Activated T-cell treated with anti-CD3 and anti-CD28 coated beads, Interleukin-2, amount 50 U/mL, for 4 hours (primary cell): ENCODE measurements at regions not wholly inside any gene's neighbourhood (a gene's known extent, or its start where the extent isn't known, plus 50 kb on each side); places are given as distances from the start of the nearest gene placed in this dataset.

Experiments used
- ATAC-seq, 2 donors: fragments of 200-7000 bp; cut with Tn5 transposase; one replicate each; pipeline ENCODE4 v1.10.0; 2021
- DNase-seq: peaks from one replicate; pipeline ENCODE4 v3.0.0-alpha.2; 2020
- H3K27me3 Mint-ChIP-seq: one replicate; pipeline ENCODE4 v1.8.0; 2021; ENCODE audit warnings: low read depth, mixed read lengths
- H3K36me3 Mint-ChIP-seq: one replicate; pipeline ENCODE4 v1.8.0; 2022; ENCODE audit warnings: mixed read lengths; ENCODE audit not compliant: insufficient read depth
- H3K4me1 Mint-ChIP-seq: one replicate; pipeline ENCODE4 v1.8.0; 2021; ENCODE audit warnings: low read depth, mixed read lengths
- H3K4me3 Mint-ChIP-seq: one replicate; pipeline ENCODE4 v1.8.0; 2021; ENCODE audit warnings: mild to moderate bottlenecking, moderate library complexity, mixed read lengths
- H3K9me3 Mint-ChIP-seq: one replicate; pipeline ENCODE4 v1.8.0; 2021; ENCODE audit warnings: mixed read lengths

DNA sequence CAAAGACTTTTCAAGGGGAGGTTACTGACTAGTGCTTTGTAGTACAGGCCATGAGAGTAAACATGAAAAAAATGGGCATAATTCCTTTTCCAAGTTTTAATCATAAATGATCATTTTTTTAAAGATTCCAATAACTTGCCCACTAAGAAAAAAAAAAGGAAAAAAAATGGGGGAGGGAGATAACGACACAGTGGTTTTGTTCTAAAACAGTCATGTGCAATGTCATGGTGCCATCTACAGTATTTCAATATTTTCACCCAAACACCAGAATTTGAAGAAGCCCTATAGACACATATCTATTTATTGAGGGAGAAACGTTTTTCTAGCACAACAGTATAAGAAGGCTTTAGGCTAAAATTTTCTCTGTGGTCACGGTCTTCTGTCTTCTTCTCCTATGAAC lies 250.2 kb downstream of the LTN1 start:
- peaks cover 2% of the 10 kb centered on the region for H3K36me3 Mint-ChIP-seq
- H3K4me1 Mint-ChIP-seq: peaks cover 7% of the 10 kb centered on the region
- no peak overlapping the region for H3K4me3 Mint-ChIP-seq
- H3K27me3 Mint-ChIP-seq: no peaks in the 10 kb centered on the region
- no peak for DNase-seq
- H3K9me3 Mint-ChIP-seq: no peaks in the 10 kb centered on the region
- ATAC-seq: no peak

DNA sequence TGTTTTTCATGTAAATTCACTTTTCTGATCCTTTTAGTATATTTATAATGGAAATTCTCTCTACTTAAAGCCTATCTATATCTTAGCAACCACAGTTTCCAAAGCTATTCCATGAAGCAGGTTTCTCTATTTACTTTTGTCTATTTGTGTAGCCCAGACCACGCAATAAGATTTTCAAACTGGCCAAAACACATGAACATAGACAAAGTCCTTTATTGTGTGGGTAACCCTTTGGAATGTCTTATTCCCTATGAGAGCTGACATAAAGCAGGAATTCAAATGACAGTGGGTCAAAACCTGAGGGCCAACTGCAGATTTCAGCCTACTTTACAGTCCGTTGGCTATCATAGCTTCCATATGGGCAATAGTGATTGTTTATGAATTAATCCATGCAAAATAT lies 252.6 kb downstream of the LTN1 start:
- DNase-seq: no peak
- no peak overlapping the region for H3K4me3 Mint-ChIP-seq
- H3K36me3 Mint-ChIP-seq: peaks cover 2% of the 10 kb centered on the region
- H3K9me3 Mint-ChIP-seq: no peaks in the 10 kb centered on the region
- ATAC-seq: no peak
- H3K27me3 Mint-ChIP-seq: no peaks in the 10 kb centered on the region
- peaks cover 7% of the 10 kb centered on the region for H3K4me1 Mint-ChIP-seq

DNA sequence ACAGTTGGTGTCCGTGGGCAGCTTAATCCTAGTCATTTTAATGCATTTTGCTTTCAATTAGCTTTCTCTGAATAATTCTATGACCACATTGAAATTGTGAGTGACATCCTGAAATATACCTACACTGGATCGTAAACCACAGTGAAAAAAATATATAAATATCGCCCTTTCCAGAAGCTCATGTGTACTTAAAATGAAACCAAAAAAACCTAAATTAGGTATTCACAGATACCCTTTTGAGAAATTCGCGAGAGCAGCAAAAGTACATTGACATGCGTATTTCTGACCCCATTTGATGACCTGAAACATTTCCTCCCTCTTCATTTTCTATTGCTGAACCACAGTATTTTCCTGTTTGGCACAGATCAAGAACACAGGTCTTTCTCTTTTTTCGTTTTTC lies 253.8 kb downstream of the LTN1 start:
- H3K36me3 Mint-ChIP-seq: peaks cover 2% of the 10 kb centered on the region
- H3K4me3 Mint-ChIP-seq: peak overlapping the region; percentile 3
- H3K4me1 Mint-ChIP-seq: peaks cover 7% of the 10 kb centered on the region
- ATAC-seq: peak in 1 of 2 donors; percentile 78
- H3K9me3 Mint-ChIP-seq: no peaks in the 10 kb centered on the region
- H3K27me3 Mint-ChIP-seq: no peaks in the 10 kb centered on the region
- DNase-seq: no peak

DNA sequence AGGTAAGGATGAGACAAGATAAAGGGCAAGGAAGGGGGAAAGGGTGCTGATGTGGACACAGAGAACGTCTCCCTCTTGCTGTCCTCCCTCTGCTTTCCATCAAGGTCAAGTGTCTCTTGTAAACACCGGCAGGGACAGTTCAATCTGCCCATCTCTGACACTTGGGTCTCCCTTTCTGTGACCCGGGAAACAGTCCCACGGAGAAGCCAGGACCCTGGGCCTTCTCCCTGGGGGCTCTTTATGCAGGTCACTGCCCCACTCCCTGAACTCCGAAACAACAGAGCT lies 254.3 kb downstream of the LTN1 start:
- no peaks in the 10 kb centered on the region for H3K27me3 Mint-ChIP-seq
- H3K4me3 Mint-ChIP-seq: no peak overlapping the region
- no peak for DNase-seq
- H3K36me3 Mint-ChIP-seq: peaks cover 2% of the 10 kb centered on the region
- peaks cover 7% of the 10 kb centered on the region for H3K4me1 Mint-ChIP-seq
- no peaks in the 10 kb centered on the region for H3K9me3 Mint-ChIP-seq
- no peak for ATAC-seq

DNA sequence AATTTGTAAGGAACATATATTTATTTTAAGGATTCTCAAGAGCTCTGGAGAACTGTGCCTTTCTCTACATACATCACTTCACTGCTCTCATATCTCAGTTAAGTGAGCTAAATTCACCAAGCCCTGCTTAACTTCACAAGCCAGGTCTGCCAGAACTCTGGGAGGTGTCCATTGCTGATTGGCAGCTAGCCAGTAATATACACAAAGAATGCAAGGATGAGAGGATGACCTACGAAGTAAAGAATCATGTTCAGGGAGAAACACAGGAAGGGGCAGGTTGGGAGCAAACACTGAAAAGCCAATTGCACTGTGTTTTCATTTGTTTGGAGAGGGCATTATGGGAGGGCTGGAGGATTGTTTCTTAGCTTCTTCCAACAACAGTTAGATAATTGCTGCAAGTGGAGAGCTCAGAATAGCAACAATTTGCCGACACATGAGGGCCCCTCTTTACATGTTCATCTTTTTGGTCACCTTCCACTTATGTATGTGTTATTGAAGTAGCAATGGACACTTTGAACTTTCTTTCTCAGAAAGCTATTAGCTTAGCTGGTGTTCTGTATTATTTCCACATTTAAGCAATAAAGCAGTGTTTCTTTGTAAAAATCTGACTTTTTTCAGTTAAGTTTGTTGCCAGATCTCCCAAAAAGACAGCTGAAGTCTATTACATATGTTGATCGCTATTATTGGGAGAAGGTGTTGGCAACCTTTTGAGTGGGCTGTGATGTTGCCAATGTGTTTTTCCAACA lies 254.8 kb downstream of the LTN1 start:
- Mint-ChIP-seq H3K4me3 (no peak overlapping the region), H3K36me3 (no peaks in the 10 kb centered on the region), H3K4me1 (peaks cover 7% of the 10 kb centered on the region), H3K9me3 (no peaks in the 10 kb centered on the region), H3K27me3 (no peaks in the 10 kb centered on the region)
- ATAC-seq (no peak), DNase-seq (no peak)

DNA sequence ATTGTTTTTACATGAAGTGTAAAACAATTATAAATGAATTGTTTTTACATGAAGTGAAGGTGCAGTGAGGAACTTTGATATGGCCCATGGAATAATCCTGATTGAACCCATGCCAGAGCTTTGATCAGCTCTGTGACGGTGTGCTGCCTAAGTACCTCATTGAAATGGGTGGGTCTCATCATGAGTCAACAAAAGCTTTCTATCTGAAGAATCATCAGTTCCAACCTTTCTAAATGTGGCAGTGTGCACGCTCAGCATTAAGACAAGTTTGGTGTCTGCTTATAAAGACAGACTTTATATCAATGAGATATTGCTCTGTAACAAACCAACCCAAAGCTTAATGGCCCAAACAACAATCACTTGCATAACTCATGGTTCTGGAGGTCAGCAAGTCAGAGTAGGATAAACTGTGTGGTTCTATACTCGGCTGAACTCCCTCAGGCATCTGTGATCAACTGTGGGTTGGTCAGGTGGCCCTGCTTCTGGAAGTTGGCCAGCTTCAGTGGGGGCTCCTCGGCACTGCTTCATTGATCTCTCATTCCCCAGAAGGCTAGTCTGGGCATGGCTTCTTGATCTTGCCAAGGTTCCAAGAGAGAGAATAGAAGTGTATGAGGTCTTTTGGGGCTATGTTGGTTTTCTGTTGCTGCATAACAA lies 258.0 kb downstream of the LTN1 start:
- Mint-ChIP-seq H3K27me3 (no peaks in the 10 kb centered on the region), H3K4me1 (peaks cover 7% of the 10 kb centered on the region), H3K9me3 (no peaks in the 10 kb centered on the region), H3K36me3 (peaks cover 2% of the 10 kb centered on the region), H3K4me3 (no peak overlapping the region)
- DNase-seq (no peak), ATAC-seq (no peak)

DNA sequence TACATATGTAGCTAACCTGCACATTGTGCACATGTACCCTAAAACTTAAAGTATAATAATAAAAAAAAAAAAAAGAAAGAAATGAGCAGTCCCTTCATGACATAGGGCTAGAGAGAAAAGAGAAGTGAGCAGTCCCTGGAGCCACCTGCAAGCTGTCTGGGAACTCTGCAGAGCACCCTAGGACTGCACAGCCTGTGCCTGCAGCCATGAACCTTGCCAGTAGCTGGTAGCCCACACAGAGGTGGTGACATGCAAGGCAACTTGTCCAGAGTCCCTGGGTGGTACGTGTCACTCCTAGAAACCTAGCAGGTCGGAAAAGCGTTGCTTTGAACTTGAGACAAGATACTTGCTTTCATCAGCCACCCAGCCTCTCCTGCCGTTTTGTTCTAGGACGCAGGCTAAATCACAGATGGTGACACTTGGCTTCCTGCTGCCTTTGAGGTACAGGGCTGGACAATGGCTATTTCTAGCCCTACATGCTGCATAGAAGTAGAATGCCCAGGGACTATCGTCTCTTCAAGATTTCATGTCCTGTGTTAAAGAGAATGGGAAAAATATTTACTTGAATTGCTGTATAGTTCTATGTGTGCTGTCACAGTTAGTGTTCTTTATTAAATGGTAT lies 260.9 kb downstream of the LTN1 start:
- no peaks in the 10 kb centered on the region for H3K9me3 Mint-ChIP-seq
- ATAC-seq (no peak), DNase-seq (no peak)
- no peaks in the 10 kb centered on the region for H3K4me1 Mint-ChIP-seq
- H3K27me3 Mint-ChIP-seq: no peaks in the 10 kb centered on the region
- no peak overlapping the region for H3K4me3 Mint-ChIP-seq
- H3K36me3 Mint-ChIP-seq: peaks cover 2% of the 10 kb centered on the region

DNA sequence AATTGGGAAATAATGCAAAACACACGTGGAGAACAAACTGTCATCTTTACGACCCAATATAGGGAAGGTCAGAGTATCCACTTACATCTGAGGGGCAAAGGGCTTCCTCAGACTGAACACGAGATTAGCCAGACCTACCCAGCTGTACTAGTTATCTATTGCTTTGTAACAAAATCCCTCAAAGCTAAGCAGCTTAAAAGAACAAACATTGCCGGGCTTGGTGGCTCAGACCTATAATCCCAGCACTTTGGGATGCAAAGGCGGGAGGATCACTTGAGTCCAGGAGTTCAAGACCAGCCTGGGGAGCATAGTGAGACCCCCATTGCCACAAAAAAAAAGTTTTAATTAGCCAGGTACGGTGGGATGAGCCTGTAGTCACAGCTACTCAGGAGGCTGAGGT lies 262.8 kb downstream of the LTN1 start:
- ATAC-seq: no peak
- H3K4me3 Mint-ChIP-seq: no peak overlapping the region
- H3K27me3 Mint-ChIP-seq: no peaks in the 10 kb centered on the region
- peaks cover 2% of the 10 kb centered on the region for H3K36me3 Mint-ChIP-seq
- H3K9me3 Mint-ChIP-seq: no peaks in the 10 kb centered on the region
- DNase-seq: no peak
- H3K4me1 Mint-ChIP-seq: no peaks in the 10 kb centered on the region

DNA sequence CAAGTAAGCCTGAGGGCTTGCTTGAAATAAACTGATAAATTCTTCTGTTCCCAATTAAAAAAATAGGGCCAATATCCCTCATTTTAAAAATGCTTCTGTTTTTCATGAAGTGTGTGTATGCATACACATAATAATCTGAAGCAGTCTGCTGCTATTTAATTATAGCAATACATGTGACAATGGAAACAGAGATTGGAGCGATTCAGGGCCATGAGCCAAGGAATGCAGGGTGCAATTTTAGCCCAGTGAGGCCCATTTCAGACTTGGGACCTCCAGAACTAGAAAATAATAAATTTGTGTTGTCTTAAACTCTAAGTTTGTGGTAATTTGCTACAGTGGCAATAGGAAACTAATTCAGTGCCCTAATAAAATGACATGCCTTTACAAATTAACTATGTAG lies 264.9 kb downstream of the LTN1 start:
- Mint-ChIP-seq H3K27me3 (no peaks in the 10 kb centered on the region), H3K4me3 (no peak overlapping the region), H3K9me3 (no peaks in the 10 kb centered on the region), H3K4me1 (no peaks in the 10 kb centered on the region), H3K36me3 (peaks cover 6% of the 10 kb centered on the region)
- DNase-seq (no peak), ATAC-seq (no peak)

DNA sequence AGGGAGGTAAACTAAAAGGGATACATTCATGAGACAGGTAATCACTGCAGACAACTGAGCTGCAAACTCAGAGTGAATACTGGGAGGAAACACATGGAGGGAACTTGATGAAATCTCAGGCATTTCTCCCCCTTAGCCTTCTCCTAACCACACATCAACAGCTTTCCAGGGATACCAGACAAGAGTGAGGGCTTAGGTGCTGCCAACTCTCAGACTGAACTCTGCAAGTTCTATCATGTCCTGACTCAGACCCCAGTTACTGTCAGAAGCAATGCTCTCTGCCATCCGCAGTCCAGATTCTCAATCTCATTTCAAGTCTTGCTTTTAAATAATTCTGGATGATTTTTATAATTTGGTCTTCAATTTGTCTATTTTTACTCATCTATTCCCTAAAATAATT lies 267.3 kb downstream of the LTN1 start:
- H3K27me3 Mint-ChIP-seq: no peaks in the 10 kb centered on the region
- peaks cover 5% of the 10 kb centered on the region for H3K36me3 Mint-ChIP-seq
- no peaks in the 10 kb centered on the region for H3K4me1 Mint-ChIP-seq
- H3K4me3 Mint-ChIP-seq: no peak overlapping the region
- ATAC-seq (no peak), DNase-seq (no peak)
- no peaks in the 10 kb centered on the region for H3K9me3 Mint-ChIP-seq

DNA sequence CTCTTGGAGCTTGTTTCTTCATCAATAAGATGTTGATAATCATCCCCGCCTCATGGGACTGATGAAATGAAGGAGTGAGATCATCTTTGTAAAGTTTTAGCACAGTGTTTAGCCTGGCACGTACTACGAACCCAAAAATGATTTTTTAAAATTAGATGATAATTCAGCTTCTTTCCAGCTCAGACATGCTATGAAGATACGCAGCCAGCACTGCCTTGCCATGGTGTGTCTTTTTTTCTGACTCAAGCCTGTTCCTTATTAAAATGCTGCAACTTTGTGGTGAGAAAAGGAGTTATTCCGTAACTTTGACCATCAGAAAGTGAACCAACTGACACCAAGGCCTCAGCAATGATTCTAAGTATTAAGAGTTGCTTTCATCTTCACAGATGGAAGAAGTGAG lies 269.0 kb downstream of the LTN1 start:
- Mint-ChIP-seq H3K9me3 (no peaks in the 10 kb centered on the region), H3K36me3 (peaks cover 7% of the 10 kb centered on the region), H3K27me3 (no peaks in the 10 kb centered on the region), H3K4me1 (no peaks in the 10 kb centered on the region), H3K4me3 (no peak overlapping the region)
- DNase-seq: no peak
- no peak for ATAC-seq

DNA sequence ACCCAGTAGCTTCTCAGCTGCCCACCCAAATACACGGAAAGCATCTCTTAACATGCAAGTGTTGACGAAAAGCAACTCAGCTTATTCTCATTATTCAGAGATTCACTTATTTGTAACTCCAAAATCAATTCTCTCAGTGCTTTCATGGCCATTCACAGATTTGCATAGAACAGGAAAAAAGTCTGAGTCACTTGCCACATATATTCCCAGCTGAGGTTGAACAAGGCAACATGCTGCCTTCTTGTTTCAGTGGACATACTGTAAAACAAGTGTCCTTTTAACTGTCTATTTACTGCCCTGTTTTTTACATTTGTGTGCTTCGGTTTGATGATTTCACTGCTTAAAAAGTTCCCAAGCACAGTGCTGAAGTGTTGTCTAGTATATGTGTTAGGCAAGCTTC lies 273.0 kb downstream of the LTN1 start:
- H3K9me3 Mint-ChIP-seq: no peaks in the 10 kb centered on the region
- ATAC-seq: no peak
- no peak overlapping the region for H3K4me3 Mint-ChIP-seq
- H3K36me3 Mint-ChIP-seq: peaks cover 10% of the 10 kb centered on the region
- H3K4me1 Mint-ChIP-seq: no peaks in the 10 kb centered on the region
- no peak for DNase-seq
- no peaks in the 10 kb centered on the region for H3K27me3 Mint-ChIP-seq

DNA sequence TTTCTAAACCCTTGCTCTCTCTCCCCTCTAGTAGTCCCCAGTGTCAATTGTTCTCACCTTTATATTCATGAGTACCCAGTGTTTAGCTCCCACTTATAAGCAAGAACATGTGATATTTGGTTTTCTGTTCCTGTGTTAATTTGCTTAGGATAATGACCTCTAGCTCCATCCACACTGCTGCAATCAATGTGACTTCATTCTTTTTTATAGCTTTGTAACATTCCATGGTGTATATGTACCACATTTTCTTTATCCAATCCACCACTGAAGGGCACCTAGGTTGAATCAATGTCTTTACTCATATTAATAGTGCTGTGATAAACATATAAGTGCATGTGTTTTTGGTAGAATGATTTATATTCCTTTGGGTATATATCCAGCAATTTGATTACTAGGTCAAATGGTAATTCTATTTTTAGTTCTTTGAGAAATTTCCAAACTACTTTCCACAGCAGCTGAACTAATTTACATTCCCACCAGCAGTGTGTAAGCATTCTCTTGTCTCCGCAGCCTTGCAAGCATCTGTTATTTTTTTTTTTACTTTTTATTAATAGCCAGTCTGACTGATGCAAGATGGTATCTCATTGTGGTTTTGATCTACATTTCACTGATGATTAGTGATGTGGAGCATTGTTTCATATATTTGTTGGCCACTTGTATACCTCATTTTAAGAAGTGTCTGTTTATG lies 277.8 kb downstream of the LTN1 start:
- H3K36me3 Mint-ChIP-seq: peaks cover 7% of the 10 kb centered on the region
- no peaks in the 10 kb centered on the region for H3K9me3 Mint-ChIP-seq
- ATAC-seq: no peak
- no peak for DNase-seq
- H3K4me3 Mint-ChIP-seq: no peak overlapping the region
- H3K4me1 Mint-ChIP-seq: no peaks in the 10 kb centered on the region
- H3K27me3 Mint-ChIP-seq: no peaks in the 10 kb centered on the region

DNA sequence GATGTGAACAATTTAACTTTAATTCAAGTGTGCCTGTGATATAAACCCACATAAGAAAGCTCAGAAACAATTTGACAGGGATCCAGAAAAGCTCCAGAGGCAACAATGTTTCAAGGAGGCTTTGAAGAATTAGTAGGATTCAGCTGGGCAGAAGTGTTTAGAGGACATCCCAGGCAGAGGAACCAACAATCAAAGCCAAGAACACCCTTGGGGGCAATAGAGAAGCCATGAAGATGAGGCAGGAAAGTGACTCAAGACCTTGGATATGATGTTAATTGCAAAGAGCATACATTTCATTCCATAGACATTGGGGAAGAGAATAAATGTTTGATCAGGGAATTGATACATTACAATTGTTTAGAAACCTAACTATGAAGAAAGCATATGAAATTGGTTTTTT lies 280.3 kb downstream of the LTN1 start:
- ATAC-seq: no peak
- Mint-ChIP-seq H3K4me1 (no peaks in the 10 kb centered on the region), H3K27me3 (no peaks in the 10 kb centered on the region), H3K4me3 (no peak overlapping the region), H3K36me3 (peaks cover 2% of the 10 kb centered on the region), H3K9me3 (no peaks in the 10 kb centered on the region)
- no peak for DNase-seq

DNA sequence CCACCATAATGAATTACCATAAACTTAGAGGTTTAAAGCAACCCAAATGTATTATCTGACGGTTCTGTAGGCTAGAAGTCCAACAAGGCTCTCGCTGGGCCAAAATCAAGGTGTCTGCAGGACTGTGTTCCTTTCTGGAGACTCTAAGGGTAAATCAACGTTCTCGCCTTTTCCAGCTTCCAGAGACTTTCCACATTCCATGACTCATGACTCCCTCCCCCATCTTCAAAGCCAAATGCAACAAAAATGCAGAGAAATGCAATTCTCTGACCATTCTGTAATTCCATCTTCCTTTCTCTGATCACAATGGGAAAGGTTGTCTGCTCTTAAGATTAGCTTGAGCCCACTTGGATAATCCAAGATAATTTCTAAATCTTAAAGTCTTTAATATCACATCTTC lies 287.1 kb downstream of the LTN1 start:
- peaks cover 24% of the 10 kb centered on the region for H3K9me3 Mint-ChIP-seq
- H3K36me3 Mint-ChIP-seq: peaks cover 2% of the 10 kb centered on the region
- no peaks in the 10 kb centered on the region for H3K4me1 Mint-ChIP-seq
- no peaks in the 10 kb centered on the region for H3K27me3 Mint-ChIP-seq
- DNase-seq (no peak), ATAC-seq (no peak)
- no peak overlapping the region for H3K4me3 Mint-ChIP-seq
